HG03097 (cell line): ENCODE measurements at regions not wholly inside any gene's neighbourhood (a gene's known extent, or its start where the extent isn't known, plus 50 kb on each side); places are given as distances from the start of the nearest gene placed in this dataset.

Experiments
- ATAC-seq: cut with Tn5 transposase; IDR thresholded peaks from one replicate; pipeline ENCODE4 v1.9.1; 2021; ENCODE audit not compliant: unreplicated experiment, low FRiP score

DNA sequence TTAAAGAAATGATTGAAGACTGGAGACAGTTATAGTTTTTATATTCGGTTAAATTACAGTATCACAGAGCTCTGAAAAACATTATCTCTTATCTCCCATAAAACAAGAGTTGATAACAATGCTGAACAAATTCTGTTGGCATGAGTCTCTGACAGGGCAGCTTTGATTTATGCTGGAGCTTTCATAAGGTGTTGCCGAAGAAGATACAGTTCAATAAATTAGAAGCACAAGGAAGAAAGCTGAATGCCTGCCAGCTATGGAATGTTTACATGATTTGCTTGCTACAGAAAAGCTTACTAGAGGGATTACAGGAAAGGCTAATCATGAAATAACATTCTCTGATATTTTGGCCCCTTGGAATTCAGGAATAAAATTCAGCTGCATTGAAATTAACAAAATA lies 431.9 kb upstream of the GJE1 start:
- ATAC-seq = no peak

DNA sequence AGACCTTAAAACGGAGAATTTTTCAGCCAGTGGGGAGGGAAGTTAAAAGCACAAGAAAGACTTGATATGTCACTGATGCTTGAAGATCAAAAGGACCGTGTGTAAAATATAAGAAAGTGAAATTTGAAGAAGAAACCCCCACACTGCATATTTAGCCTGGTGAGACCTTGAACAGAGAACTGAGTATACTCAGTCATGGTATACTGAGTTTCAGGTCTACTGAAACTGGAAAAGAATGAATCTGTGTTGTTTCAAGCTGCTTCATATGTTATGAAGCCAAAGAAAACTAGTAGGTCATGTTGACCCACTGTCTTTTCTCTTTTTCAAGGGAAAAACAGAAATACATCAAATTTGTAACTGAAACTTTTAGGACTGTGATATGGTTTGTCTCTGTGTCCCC lies 443.8 kb upstream of the GJE1 start:
- ATAC-seq = peak; percentile 66

DNA sequence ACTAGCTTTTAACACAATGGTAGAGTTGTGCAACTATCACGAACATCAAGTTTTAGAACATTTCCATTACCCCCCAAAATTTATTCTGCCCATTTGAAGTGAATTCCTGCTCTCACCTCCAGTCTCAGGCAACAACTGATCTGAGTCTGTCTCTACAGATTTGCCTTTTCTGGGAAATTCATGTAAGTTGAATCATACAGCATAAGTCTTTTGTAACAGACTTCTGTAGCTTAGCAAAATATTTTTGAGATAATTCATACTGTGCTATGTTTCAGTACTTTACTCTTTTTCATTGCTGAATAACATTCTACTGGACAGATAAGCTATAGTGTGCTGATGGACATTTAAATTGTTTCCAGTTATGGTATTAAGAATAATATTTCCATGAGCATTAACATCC lies 447.3 kb upstream of the GJE1 start:
- no peak for ATAC-seq

DNA sequence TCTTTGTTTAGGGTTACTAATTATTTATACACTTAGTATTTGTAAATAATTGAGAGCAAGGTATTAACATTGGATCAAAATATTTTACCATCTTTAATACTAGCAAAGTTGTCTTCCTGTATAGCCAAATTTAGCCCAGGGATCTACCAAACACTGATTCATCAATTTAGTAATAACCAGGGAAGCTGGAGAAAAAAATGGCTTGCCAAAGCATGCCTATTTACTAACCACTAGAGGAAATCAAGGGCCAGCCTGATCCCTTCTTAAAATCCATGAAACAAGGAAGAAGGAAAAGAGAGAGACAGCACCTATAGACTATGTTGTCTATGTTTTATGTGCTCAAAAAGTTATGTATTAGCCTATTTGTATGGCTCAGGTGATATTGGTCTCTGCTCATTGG lies 450.3 kb upstream of the GJE1 start:
- no peak for ATAC-seq

DNA sequence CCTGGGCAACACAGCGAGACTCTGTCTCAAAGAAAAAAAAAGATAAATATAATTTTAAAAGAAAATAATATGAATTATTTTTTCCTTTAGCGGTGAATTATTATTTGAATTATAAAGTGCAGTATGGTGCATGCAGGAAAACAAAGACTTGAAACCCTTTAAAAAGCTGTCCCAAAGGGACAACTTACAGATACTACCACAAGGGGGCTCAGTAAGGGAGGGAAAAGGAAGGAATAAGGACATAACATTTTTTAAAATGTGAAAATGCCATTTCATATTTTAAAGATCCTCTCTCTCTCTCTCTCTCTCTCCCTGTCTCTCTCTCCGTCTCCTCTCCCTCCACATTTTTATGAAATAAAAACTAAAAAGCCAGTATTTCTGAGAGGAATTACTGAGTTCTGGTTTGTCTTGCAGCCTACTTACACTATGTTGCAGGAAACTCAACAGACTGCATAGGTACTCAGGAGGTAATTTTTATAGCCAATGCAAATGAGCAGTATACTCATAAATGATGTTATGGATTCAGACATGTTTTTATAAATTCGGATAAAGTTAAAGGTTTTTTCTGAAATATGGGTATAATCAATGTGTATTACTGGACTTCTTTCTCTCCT lies 455.0 kb upstream of the GJE1 start:
- ATAC-seq = no peak

DNA sequence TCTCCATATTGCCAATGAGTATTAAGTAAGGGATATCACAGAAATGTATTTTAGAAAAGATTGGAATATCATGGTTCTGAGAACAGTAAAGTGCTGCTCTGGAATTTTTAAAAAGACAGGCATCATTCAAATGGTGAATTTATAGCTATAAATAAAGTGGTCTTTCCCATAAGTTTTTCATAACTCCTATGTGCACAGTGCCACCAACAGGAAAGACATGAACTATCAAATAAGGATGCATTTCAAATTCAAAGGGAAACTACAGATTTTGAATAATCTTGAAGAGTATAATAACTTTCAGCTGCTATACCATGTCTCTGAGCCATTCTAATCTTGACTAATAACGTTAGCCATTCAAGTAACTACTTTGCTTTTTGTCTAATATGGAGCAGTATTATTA lies 456.8 kb upstream of the GJE1 start:
- no peak for ATAC-seq

DNA sequence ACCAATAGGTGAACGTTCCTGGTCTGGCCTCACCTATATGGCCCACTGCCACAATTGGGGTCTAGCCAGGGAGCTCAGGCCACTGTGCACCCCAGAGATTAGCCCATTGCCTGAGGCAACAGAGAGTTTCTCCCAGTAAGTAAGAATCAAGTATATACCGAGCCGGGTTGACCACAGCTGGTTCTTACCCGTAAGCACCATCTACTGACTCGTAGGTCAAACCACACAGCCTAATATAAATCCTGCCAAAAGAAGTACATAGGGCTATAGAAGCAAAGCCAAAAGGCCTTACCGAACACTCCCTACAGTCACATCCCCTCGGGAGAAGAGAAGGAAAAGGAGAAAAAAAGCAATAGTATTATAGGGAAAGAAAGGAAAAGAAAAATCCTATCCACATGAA lies 463.6 kb upstream of the GJE1 start:
- no peak for ATAC-seq

DNA sequence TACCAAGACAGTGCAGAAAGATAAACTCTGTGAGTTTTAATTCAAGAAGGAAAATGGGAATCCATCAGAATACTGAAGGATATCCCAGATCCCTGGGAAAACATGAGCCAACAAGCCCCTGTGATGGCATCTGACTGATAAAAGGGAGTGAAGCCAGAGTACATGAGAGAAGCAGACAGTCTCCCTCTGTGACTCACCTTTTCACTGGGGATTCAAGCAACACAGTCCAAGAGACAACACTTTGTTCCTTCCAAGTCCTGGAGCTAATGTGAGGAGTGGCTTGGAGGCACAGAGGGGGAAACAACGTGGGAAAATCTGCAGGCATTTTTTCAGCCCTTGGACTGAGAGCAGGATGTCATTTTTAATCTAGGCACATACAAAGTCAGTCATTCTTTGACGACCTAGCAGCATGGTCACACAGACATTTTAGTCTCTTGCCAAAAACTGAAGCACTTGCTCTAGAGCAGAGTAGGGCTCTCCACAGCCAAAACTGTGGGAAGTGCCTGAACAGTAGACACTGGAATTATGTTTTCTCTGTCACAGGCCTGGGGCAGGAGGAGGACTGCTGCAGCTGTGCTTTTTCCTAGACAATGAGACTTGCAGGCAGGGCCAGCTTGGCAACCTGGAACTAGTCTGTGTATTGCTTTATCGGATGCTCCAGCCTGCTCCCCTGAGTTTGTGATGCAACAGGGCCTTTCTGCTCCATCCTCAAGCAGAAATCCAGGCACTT lies 465.0 kb upstream of the GJE1 start:
- no peak for ATAC-seq

DNA sequence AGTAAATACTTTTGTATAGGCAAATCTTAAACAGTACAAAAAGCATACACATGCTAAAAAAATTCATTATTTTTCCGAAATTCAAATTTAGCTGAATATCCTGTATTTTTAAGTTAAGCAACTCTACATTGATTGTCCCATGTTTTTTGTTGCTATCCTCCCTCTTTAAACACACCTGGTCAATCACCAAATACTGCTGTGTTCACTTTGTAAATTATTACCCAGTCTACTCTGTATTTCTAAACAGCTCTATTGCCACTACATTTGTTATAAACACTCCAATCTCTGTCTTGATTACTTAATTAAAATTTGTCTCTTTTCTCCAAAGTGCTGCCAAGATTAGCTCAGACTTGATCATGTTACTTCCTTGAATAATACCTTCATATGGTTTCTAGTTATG lies 466.5 kb upstream of the GJE1 start:
- no peak for ATAC-seq

DNA sequence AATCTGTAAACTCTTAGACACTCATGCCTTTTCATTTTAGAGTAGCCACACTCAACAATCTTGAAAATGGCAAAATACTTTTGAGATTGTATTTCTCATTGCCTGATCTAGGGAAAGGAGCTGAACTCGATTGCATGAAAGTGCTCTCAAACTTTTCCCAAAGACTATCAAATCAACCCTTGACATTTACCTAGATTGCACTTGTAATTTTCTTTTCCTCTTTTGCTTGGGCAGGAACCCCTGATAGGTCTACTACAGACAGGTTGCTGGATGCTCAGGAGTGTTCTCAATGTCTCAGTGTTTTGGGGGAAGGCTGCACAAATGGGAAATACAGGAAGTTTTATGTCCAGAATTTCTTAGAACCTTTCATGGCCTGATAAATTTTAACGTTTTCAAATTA lies 468.0 kb upstream of the GJE1 start:
- no peak for ATAC-seq

DNA sequence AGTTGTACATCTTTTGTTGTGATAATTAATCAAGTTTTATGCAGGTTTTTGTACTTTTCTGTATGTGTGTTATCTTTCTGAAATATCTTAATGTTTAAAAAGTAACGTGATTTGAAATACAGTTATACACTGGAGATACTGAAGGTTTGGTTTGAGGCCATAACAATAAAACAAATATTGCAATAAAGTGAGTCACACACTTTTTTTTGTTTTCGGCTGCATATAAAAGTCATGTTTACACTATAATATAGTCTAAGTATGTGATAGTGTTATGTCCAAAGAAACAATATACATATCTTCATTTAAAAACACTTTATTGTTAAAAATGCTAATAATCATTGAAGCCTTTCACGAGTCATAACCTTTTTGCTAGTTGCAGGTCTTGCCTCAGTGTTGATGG lies 473.1 kb upstream of the GJE1 start:
- no peak for ATAC-seq

DNA sequence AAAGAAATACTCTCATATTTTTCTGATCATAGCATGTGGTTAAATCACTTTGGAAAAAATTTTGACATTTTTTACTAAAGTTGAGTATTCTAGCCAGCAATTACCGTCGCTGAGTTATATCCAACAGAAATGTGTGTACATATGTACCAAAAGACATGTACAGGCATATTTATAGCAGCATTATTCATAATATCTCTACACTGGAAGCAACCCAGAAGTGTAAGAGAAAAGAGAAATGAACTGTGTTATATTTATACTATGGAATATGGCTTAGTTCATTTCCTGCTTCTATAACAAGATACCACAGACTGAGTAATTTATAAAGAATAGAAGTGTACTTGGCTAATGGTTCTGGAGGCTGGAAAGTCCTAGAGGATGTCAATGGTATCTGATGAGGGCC lies 474.0 kb upstream of the GJE1 start:
- ATAC-seq = no peak

DNA sequence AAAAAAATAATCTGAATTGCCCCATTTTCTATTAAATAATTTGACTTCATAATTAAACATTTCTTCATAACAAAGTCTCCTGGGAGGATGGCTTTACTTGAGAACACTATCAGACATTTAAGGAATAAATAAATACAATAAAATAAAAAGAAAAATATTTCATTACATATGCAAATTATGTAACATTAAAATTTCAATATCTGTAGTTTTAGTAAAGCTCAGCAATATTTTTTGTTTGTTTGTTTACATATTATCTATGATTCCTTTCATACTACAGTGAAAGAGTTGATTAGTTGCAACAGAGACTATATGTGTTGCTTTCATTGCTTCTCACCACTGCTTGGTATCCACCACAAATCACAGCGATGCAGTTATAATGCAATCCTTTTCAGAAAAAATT lies 474.9 kb upstream of the GJE1 start:
- no peak for ATAC-seq

DNA sequence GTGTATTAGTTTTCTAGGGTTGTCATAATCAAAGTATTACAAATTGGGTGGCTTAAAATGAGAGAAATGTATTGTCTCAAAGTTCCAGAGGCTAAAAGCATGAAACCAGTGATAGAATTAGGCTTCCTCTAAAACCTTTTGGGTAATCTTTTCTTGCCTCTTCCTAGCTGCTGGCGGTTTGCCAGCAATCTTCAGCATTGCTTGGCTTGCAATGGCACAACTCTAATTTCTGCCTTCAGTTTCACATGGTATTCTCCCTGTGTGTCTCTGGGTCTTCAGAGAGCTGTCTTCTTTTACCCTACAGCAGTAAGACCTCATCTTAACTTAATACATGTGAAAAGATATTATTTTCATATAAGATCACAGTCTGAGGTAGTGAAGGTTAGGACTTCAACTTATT lies 479.1 kb upstream of the GJE1 start:
- no peak for ATAC-seq

DNA sequence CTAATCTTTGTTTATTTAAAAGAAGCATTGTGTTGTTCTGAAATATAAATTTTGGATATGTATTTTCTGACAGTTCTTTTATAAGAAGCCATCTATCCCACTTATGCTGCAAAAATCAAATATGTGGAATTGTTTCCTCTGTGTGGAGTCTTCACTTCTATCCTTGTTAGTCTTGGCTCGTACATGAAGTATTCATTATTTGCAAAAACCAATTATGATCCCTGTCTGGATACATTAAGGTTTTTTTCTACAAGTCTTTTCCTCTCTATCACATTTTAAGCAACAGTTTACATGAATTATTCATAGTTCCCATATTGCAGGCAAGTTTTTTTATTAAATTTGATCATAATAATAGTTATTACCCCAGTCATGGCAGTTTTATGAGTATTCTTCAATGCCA lies 490.8 kb upstream of the GJE1 start:
- no peak for ATAC-seq

DNA sequence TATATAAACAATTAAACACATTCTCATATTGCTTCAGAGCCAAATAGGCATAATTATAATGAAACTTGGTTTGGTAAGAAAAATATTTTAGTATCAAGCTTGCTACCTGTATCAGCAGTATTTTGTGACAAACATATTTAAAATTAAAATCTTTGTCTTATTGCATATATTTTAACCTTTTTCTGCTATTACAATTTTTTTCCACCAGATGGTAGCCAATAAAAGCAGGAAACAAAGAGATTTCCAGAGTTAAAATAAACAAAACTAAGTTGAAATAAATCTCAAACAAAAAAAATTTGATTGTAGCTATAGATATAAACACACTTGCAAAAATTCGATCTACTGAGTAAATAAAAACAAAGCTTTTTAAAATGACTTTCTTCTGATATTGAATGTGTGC lies 491.3 kb upstream of the GJE1 start:
- no peak for ATAC-seq

DNA sequence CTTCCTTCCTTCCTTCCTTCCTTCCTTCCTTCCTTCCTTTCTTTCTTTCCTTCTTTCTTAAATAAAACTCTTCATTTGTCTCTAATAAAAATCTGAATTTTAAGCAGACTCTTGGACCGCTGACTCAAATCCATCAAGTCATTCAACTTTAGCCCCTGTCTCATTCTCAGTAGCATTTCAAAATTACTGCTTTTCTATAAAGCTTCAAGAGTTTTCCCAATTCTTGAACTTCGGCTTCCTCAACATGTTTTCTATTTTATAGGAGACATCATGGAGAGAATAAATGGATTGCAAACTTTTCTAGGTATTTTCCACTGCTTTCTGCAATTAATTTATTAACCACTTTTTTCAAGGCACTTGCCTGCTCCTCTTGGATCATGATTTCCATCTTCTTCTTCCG lies 497.1 kb upstream of the GJE1 start:
- no peak for ATAC-seq

DNA sequence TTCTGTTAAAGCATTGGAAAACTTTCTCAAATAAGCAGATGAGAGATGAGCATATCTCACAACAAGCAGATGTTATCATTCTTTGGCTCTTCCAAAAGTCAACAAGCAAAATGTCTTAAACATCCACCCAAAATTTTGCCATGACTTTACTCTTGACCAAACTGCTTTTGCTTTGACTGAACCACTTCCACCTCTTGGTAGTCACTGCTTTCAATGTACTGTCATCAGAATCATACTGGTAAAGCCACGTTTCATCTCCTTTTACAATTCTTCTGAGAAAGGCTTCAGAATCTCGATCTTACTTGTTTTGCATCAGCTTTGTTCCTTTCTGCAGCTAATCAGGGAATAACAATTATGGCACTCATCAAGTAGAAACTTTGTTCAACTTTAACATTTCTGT lies 498.5 kb upstream of the GJE1 start:
- no peak for ATAC-seq

DNA sequence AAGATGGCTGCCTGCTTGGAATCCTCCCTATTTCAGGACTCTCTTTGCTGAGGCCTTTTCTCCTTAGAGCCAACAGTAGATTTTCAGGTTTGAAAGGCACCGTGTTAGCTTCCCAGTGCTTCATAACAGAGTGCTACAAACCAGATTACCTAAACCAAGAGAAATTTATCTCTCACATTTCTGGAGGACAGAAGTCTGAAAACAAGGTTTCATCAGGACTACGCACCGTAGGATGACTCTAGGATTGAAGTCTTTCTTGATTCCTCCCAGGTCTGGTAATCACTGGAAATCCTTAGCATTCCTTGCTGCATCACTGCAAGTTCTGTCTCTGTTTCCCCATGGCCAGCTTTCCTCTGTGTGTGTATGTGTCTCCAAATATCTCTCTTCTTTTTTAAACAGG lies 508.4 kb upstream of the GJE1 start:
- ATAC-seq = no peak

DNA sequence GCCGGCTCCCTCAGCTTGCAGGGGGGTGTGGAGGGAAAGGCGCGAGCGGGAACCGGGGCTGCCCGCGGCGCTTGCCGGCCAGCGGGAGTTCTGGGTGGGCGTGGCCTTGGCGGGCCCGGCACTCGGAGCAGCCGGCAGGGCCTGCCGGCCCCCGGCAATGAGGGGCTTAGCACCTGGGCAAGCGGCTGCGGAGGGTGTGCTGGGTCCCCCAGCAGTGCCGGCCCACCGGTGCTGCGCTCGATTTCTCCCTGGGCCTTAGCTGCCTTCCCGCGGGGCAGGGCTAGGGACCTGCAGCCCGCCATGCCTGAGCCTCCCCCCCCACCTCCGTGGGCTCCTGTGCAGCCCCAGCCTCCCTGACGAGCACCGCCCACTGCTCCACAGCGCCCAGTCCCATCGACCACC lies 514.5 kb upstream of the GJE1 start:
- ATAC-seq = no peak

DNA sequence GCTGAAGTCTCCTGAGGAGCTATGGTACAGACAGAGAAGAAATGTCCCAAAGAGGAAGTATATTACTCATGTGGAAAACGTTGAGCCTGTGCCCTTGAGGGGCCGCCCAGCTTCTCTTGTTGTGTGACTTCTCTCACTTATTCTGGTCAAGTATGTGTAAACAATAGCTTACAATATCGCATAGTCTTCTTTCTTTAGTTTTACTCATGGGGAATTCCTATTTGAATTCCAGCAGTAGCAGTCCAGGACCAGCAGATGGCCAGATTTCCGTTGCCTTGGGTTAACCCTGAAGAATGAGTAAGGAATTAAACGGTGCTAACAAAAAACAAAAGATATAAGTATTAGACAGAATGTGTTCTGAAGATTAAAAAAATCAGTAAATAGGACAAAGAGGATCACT lies 522.0 kb upstream of the GJE1 start:
- no peak for ATAC-seq

DNA sequence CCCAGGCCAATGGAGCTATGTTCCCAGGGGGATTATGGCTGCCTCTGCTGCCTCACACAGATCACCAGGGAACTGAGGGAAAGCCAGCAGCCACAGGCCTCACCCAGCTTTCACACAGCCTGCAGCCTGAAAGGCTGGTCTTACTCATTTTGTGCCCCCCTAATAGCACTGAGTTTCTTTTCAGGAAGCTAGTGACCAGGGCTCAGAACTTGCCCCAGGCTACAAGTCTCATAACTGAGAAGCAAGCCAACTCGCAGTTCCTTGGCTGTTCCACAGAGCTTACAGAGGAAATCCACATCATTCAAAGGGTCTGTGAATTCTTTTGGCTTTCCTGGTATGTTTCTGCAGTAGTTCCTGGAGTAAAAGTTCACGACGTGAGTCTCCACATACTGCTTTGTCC lies 524.8 kb upstream of the GJE1 start:
- ATAC-seq = no peak

DNA sequence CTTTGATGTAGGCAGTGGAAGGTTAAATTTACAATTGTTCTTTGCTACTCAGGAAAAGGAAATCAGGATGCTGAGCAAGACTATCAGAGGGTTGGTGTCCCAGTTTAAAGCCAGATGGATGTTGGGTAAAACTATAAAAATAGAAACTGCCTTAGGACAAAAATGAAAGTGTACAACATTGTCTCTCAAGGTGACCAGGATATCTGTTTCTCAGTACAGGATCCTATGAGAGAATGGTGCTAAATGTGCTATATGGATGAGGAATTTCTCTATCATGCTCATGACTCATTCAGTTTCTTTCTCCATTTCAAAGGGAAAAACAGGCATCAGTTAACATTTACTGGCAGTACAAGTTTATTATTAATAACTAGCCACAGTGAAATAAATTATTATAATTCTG lies 534.2 kb upstream of the GJE1 start:
- ATAC-seq = no peak
